GM19328 (cell line): ENCODE measurements at regions not wholly inside any gene's neighbourhood (a gene's known extent, or its start where the extent isn't known, plus 50 kb on each side); places are given as distances from the start of the nearest gene placed in this dataset.

ENCODE experiments used
- ATAC-seq: cut with Tn5 transposase; IDR thresholded peaks from one replicate; pipeline ENCODE4 v1.9.1; 2021; ENCODE audit warnings: mild to moderate bottlenecking, moderate library complexity; ENCODE audit not compliant: unreplicated experiment

DNA sequence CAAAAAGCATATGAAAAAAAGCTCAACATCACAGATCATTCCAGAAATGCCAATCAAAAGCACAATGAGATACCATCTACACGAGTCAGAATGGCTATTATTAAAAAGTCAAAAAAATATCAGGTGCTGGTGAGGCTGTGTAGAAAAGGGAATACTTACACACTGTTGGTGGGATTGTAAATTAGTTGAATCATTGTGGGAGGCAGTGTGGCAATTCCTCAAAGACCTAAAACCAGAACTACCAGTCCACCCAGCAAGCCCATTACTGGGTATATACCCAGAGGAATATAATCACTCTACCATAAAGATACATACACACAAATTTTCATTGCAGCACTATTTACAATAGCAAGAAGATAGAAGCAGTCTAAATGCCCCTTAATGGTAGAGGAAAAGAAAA lies 529.9 kb downstream of the SLITRK1 start:
- no peak for ATAC-seq

DNA sequence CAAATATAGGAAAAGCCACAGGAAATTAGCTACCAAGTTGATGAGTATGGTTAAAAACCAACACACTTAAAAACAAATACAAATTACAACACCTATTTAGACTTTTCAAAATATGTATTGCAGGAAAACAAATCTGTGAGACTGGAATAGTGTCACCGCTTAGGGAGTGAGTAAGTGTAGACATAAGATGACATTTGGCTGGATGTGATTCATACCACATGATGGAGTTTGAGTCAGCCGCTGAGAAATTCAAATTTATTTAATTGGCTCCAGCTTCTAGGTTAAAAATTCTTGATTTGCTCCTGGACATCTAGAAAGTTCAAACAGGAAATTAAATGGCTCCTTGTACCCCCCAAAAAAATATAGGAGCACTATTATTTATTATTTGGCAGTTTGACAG lies 531.7 kb downstream of the SLITRK1 start:
- ATAC-seq, result no peak

DNA sequence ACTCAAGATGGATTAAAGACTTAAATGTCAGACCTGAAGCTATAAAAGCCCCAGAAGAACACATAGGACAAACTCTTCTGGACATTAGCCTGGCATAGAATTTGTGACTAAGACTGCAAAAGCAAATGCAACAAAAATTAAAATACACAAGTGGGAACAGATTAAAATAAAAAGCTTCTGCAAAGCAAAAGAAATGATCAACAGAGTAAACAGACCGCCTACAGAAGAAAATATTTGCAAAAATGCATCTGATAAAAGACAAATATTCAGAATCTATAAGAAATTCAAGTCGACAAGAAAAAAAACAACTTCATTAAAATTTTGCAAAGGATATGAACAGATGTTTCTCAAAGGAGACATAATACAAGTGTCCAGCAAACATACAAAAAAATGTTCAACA lies 537.8 kb downstream of the SLITRK1 start:
- ATAC-seq, result no peak

DNA sequence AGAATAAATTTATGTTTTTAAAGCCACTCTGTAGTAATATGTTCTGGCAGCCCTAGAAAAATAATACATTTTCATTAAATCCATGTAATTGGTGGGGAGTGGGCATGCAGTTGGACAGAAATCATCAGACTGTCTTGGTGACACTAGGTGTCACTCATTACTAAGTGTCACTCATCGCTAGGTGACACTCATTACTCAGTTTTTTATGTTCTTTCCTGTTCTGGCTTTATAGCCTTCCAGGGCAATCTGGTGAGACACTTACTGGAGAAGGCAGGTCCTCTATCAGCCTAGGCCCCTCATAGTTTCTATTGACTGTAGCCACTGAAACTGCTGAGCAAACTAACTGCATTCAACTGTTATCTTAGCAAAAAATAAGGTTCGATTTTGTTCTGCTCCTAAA lies 542.1 kb downstream of the SLITRK1 start:
- no peak for ATAC-seq

DNA sequence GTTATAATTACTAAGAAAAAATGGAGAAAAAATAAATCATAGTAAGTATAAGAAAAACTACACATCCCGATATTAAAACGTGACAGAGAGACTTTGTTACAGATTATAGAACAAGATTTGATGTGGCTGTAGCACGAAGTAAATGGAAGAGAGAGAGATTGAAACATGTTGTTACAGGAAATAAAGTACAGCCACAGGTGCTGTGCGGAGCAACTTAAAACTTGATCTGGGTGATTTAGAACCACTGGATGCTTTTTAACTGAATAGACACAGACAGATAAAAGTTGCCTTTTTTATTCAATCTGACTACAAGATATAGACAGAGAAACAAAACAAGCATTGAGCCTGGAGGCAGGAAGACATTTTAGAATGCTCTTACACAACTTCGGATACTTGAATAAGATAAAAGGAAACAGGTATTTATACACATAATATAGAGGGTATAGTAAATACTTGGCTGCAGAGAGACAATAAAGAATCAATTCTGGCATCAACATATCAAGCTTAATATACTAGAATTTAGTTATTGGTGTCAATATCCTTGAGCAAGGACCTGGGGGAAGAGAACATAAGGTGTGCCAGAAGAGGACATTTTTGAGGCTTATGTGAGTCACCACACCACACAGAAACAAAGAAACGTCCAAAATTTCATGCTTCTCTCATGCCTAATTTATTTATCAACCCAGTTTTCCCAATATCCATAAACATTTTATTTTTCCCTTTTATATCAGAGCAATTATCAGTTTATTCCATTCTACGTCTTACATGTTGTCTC lies 548.5 kb downstream of the SLITRK1 start:
- ATAC-seq, result no peak

DNA sequence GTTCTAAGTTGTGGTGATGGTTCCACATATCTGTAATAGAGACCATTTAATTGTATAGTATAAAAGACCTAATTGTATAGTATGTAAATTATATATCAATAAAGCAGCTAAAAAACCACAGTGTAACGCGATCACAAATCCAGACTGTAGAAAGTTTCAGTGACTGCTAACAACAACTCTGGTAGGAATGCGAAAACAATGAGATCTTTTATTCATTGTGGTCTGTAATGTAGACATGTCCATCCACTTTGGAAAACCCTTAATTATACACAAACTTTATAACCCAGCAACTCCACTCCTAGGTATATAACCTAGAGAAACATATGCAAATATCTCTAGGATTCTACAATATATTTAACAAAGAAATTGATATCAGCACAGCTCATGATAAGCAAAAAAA lies 549.5 kb downstream of the SLITRK1 start:
- no peak for ATAC-seq

DNA sequence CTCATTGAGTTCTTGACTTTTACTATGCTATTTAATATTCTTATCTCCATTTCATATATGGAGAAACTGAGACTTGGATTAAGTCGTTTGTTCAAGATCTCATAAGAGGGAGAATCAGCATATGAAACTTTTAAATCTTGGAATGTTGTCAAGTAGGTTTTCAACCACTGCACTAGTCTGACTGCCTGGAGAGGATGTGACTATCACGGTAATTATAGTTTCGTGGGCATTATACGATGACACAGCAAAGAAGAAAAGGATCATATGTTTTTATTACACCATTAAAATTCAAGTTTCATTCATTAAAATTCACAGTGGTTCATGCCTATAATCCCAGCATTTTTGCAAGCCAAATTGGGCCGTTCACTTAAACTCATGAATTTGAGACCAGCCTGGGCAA lies 555.2 kb downstream of the SLITRK1 start:
- ATAC-seq, result no peak

DNA sequence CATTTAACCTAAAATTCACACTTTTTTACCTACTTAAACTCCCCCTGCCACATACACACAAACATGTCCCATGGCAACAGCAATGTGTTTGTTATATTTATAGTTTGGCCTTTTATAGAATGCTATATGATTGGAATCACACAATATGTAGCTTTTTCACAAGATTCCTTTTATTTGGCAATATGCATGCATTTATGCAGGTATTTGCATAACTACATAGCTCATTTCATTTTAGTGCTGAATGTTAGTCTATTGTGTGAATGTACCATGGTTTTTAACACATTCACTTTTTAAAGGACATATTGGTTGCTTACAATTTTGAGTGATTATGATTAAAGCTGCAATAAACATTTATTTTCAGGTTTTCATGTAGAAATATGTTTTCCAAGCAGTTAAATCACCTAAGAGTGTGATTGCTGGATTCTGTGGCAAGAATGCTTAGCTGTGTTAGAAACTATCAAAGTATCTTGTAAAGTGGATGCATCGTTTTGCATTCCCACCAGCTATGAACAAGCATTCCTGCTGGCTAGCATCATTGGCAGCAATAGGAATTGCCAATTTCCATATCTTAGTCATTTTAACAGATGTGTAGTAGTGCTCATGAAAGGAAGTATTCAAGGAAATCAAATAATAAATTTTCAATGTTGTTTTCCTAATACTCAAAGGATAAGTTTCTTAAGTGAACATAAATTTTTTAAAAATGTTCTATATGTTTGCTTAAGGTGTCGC lies 557.0 kb downstream of the SLITRK1 start:
- ATAC-seq, result no peak

DNA sequence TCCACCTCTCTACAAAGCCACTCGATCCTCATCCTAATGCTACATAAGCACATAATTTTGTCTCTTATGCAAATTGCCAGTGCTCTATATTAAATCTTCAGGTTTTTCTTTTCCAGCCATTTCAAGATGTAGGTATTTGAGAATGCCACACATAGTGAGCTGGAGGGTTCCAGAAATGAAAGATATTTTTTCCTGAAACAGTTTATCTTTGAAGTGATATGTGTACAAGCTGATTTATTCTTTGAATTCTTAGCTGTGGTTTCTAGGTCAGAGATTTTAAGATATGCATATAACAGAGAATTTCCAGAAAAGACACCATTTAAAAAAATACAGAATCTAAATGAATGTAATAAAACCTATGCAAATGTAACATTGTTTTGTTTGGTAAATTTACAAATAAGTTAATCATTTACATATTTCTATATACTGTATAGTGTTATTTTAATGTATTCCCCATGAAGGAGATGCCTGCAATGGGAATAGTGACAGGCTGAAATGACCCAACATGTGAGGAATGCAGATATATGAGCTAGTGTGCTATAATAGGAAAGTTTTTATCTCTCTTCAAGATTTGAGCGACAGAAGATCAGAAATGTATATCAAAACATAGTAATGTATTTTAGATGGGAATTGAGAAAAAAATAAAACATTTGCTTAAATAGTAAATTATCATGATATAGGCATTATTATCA lies 570.2 kb downstream of the SLITRK1 start:
- no peak for ATAC-seq

DNA sequence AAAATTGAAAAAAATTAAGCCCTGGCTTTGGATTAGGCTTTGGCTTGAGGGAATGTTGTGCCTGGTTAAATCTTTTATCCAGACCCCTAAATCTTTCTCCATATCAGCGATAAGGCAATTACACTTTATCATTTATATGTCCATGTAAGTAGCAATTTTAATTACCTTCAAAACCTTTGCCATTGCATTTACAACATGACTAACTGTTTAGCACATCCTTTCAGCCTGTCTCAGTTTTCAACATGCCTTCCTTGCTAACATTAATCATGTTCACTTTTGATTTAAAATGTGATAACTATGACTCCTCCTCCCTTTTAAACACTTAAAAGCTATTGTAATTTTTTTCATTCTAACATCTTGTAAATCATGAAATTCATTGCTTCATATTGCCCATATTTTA lies 583.7 kb downstream of the SLITRK1 start:
- ATAC-seq, result no peak

DNA sequence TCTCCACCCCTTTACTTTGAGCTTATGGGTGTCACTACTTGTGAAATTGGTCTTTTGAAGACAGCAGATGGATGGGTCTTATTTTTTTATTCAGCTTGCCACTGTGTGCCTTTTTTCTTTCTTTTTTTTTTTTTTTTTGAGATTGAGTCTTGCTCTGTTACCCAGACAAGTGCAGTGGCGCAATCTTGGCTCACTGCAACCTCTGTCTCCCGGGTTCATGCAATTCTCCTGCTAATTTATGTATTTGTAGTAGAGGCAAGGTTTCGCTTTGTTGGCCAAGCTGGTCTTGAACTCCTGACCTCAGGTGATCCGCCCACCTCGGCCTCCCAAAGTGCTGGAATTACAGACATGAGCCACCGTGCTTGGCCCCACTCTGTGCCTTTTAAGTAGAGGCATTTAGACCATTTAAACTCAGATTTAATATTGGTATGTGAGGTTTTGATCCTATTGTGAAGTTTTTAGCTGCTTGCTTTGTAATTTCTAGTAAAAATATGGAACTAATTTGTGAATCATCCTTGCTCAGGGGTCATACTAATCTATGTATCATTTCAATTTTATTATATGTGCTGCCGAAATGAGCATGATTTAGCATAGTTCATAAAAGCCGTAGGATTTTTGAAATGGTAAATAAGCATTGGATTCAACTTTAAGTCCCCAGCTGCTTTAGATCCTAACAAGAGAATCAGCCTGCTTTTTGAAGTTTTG lies 584.5 kb downstream of the SLITRK1 start:
- ATAC-seq, result no peak

DNA sequence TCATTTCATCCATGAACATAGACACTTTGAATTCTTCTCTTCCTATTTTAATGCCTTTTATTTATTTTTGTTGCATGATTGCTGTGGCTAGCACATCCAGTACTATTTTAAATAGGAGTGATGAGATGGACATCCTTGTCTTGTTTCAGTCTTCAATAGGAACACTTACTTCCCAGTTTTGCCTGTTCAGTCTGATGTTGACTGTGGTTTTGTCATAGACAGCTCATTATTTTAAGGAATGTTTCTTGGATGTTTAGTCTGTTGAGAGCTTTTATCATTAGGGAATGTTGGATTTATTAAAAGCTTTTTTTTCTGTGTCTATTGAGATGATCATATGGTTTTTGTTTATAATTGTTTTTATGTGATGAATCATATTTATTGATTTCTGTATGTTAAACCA lies 586.6 kb downstream of the SLITRK1 start:
- ATAC-seq, result no peak

DNA sequence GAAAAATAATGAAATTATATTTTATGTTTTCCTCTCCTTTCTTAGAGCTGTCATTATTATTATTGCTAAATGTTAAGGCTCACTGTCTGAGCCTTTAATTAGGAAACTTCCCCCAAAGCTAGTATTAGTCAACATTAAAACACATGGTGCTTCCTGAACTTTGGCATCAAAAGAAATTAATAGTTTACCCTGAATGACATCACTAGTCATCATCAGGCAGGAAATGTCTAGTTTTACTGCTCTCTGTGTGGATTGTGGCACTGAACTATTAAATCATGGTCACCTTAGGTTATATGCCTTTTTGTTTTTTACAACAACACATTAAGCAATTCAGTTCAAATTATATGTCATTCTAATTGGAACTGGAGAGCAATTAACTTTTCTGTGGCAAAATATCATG lies 595.5 kb downstream of the SLITRK1 start:
- ATAC-seq, result no peak

DNA sequence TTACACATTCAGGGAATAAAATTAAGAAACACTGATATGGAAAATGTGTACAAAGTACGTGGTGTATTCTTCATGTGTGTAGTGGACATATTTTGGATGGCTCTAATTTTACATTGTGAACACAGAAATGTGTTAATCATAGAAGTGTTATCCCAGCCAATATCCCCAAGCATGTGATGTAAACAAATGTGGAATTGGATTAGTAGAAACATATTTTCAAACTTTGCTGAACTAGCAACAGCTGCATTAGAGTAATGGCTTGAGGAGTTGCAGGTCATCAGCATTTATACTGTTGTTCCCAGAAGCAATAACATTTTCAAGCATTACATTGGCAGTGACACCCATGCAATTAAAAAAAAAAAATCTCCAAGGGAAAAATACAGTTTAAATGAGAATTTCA lies 600.6 kb downstream of the SLITRK1 start:
- ATAC-seq, result no peak

DNA sequence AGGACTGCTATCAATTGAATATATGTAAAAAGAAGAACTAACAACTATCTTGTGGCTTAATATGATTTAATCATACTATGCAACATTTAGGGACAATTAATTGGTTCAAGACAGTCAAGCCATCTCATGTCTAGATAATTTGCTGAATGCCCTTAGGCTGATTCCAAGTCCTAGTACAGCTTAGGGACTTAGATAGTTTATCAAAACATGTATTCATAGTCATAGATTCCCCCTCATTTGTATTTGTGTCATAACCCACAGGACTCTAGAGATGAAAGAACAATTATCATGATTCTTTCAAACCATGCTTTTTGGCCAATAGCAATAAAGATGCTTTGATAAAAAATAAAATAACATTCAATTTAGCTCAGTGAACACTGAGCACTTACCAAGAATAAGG lies 607.6 kb downstream of the SLITRK1 start:
- ATAC-seq, result no peak

DNA sequence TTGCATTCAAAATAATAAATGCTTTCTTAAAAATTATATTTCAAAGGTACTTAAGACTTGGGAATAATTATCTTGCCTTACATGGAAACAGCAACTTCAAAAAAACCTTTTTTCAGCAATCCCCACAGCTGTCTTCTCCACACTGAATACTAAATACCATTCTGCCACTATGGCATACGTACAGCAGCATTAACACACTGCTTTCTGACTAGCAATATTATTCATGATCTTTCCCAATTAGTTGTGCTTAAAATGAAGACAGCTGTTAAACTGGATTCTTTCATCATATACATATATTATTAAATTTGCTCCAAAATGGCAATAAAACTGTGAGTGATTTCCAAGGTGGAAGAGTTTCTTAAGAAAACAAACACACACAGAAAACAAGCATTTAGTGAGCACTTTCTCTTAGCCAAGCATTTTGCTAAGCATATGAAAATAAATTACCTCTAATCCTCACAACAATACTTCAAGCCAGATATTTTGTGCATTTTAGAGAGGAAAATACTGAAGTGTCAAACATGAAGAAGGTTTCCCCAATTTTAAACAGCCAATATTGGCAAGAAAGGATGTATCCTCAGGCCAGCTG lies 609.5 kb downstream of the SLITRK1 start:
- no peak for ATAC-seq

DNA sequence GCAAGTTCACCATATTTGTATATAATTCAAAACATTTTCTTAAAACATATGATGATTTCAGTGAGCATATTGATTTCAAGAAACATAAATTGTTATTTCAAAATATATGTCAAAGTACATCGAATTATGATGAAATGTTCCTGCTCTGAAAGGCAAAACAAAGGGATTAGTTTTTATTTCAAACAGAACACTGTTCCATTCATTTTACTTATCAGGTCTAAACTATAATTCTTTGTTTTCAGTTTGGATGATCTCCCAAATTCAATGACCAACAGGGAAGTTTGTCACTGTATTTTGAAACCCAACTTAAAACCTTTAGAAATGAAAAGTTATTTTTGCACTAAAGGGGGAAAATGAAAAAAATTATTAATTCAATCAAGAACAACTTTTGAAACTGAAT lies 610.2 kb downstream of the SLITRK1 start:
- no peak for ATAC-seq

DNA sequence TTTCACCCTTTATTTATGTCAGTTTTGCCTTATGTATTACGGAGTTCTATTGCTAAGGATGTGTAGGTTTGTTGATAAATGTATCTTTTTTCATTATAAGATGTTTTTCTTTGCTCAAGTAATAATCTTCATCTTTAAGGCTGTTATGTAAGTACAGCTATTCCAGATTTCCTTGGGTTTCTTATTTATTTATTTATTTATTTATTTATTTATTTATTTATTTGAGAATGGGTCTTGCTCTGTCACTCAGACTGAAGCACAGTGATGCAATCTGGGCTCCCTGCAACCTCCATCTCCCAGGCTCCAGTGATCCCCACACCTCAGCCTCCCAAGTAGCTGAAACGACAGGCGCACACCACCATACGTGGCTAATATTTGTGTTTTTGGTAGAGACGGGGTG lies 617.0 kb downstream of the SLITRK1 start:
- ATAC-seq, result no peak

DNA sequence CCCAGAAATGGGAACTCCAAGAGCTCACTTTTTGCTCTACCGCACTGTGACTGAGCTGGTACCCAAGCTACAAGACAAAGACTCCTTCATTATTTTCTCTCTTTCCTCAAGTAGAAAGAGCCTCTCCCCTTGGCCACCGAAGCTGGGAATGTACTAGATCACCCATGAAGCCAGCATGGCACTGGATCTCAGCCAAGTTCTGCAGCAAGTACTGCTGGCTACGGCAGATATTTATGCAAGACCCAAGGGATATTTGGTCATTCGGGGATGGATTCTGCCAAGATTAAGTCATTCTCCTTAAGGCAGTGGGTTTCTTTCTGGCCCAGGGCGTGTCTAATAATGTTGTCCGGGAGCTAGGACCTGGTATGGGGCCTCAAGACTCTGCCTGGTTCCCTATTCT lies 633.5 kb downstream of the SLITRK1 start:
- ATAC-seq, result no peak

DNA sequence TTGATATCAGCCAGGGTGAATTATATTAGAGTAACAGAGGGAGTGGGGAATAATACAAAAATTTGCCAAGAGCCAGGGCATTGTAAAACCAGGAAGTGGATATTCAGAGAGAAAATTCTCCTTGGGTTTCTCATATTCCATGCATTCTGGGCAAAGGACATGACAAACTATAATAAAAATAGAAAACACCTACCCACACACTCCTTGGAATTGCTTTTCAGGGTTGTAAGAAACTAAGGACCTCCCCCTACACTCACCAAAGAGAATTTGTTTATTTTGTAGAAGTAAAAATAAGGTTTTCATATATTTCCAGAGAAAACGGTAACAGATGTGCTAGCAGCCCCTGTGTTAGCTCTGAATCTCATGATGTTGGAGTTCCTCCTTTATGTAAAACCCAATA lies 649.6 kb downstream of the SLITRK1 start:
- ATAC-seq, result no peak
